ENCODE measurements at regions not wholly inside any gene's neighbourhood (a gene's known extent, or its start where the extent isn't known, plus 50 kb on each side); places are given as distances from the start of the nearest gene placed in this dataset.

- no peaks in the 10 kb centered on the region for H3K4me1 ChIP-seq (ENCODE audit: control insufficient read depth in 1 of 2, low read depth in 2 of 2)
- ATAC-seq (ENCODE audit: insufficient number of reproducible peaks, low FRiP score, low read depth) (no peak), DNase-seq (ENCODE audit: low spot score) (no peak)
- TF ChIP-seq CTCF (IDR thresholded peaks at IDR 0.05), result no peak
- no peak overlapping the region for H3K4me3 ChIP-seq
- peaks cover 10% of the 10 kb centered on the region for H3K9me3 ChIP-seq
- H3K27ac ChIP-seq, result no peak overlapping the region
- H3K27me3 ChIP-seq (replicated peaks; ENCODE audit: insufficient read depth), result no peaks in the 10 kb centered on the region
- no peaks in the 10 kb centered on the region for H3K36me3 ChIP-seq
Measured at GRCh38 chr4:134546279-134546678, 344.7 kb upstream of the PABPC4L start.

GRCh38 chr4:134544303-134544770 is 342.7 kb upstream of the PABPC4L start:
- Histone ChIP-seq H3K9me3 (peaks cover 10% of the 10 kb centered on the region), H3K4me3 (no peak overlapping the region), H3K36me3 (no peaks in the 10 kb centered on the region), H3K4me1 (ENCODE audit: control insufficient read depth in 1 of 2, low read depth in 2 of 2) (no peaks in the 10 kb centered on the region), H3K27ac (no peak overlapping the region), H3K27me3 (replicated peaks; ENCODE audit: insufficient read depth) (no peaks in the 10 kb centered on the region)
- ATAC-seq (ENCODE audit: insufficient number of reproducible peaks, low FRiP score, low read depth) (no peak), DNase-seq (ENCODE audit: low spot score) (no peak)
- no peak for TF ChIP-seq CTCF (IDR thresholded peaks at IDR 0.05)

GRCh38 chr4:134540588-134540987 is 339.0 kb upstream of the PABPC4L start:
- TF ChIP-seq CTCF (IDR thresholded peaks at IDR 0.05), result no peak
- ATAC-seq (ENCODE audit: insufficient number of reproducible peaks, low FRiP score, low read depth), result no peak

GRCh38 chr4:134539729-134540231 is 338.2 kb upstream of the PABPC4L start:
- Histone ChIP-seq H3K27ac (no peak overlapping the region), H3K9me3 (no peaks in the 10 kb centered on the region), H3K4me3 (no peak overlapping the region), H3K27me3 (replicated peaks; ENCODE audit: insufficient read depth) (no peaks in the 10 kb centered on the region), H3K4me1 (ENCODE audit: control insufficient read depth in 1 of 2, low read depth in 2 of 2) (no peaks in the 10 kb centered on the region), H3K36me3 (no peaks in the 10 kb centered on the region)
- no peak for DNase-seq (ENCODE audit: low spot score)
- TF ChIP-seq CTCF (IDR thresholded peaks at IDR 0.05), result no peak
- no peak for ATAC-seq (ENCODE audit: insufficient number of reproducible peaks, low FRiP score, low read depth)

More at GRCh38 chr4:134540588-134540987, 339.0 kb upstream of the PABPC4L start:
- Histone ChIP-seq H3K36me3 (no peaks in the 10 kb centered on the region), H3K4me1 (ENCODE audit: control insufficient read depth in 1 of 2, low read depth in 2 of 2) (no peaks in the 10 kb centered on the region), H3K27me3 (replicated peaks; ENCODE audit: insufficient read depth) (no peaks in the 10 kb centered on the region), H3K9me3 (no peaks in the 10 kb centered on the region), H3K4me3 (no peak overlapping the region), H3K27ac (no peak overlapping the region)
- DNase-seq (ENCODE audit: low spot score), result no peak

GRCh38 chr4:134537701-134538100 is 336.1 kb upstream of the PABPC4L start:
- Histone ChIP-seq H3K27ac (no peak overlapping the region), H3K36me3 (no peaks in the 10 kb centered on the region), H3K4me1 (ENCODE audit: control insufficient read depth in 1 of 2, low read depth in 2 of 2) (peaks cover 0 to 3% of the 10 kb centered on the region in 2 donors), H3K9me3 (no peaks in the 10 kb centered on the region), H3K27me3 (replicated peaks; ENCODE audit: insufficient read depth) (no peaks in the 10 kb centered on the region), H3K4me3 (no peak overlapping the region)
- TF ChIP-seq CTCF (IDR thresholded peaks at IDR 0.05), result no peak
- no peak for DNase-seq (ENCODE audit: low spot score)
- ATAC-seq (ENCODE audit: insufficient number of reproducible peaks, low FRiP score, low read depth), result no peak
